RPMI7951 (cell line): ENCODE measurements at regions not wholly inside any gene's neighbourhood (a gene's known extent, or its start where the extent isn't known, plus 50 kb on each side); places are given as distances from the start of the nearest gene placed in this dataset.

Experiments used
- DNase-seq: peaks from one replicate; pipeline ENCODE4 v3.0.0-alpha.2; 2012; ENCODE audit warnings: low read depth

- no peak for DNase-seq
Measured at GRCh38 chrX:10818651-10819050, 198.3 kb upstream of the MID1 start.

GRCh38 chrX:10819973-10820372 is 199.6 kb upstream of the MID1 start:
- no peak for DNase-seq

GRCh38 chrX:10821293-10821692 is 200.9 kb upstream of the MID1 start:
- no peak for DNase-seq

- DNase-seq, result no peak
Measured at GRCh38 chrX:10828036-10828435, 207.7 kb upstream of the MID1 start.

GRCh38 chrX:10828640-10829039 is 208.3 kb upstream of the MID1 start:
- no peak for DNase-seq

GRCh38 chrX:10831716-10832502 is 211.5 kb upstream of the MID1 start:
- DNase-seq, result no peak

GRCh38 chrX:10833299-10834169 is 213.1 kb upstream of the MID1 start:
- no peak for DNase-seq

GRCh38 chrX:10841579-10841978 is 221.2 kb upstream of the MID1 start:
- no peak for DNase-seq

GRCh38 chrX:10842646-10843045 is 222.3 kb upstream of the MID1 start:
- no peak for DNase-seq

GRCh38 chrX:10847333-10847732 is 226.9 kb upstream of the MID1 start:
- DNase-seq, result no peak

- DNase-seq, result no peak
Measured at GRCh38 chrX:10851809-10852208, 231.4 kb upstream of the MID1 start.

- DNase-seq, result no peak
Measured at GRCh38 chrX:10854594-10854993, 234.2 kb upstream of the MID1 start.

GRCh38 chrX:10855845-10856244 is 235.5 kb upstream of the MID1 start:
- DNase-seq, result no peak

- no peak for DNase-seq
Measured at GRCh38 chrX:10856797-10857196, 236.4 kb upstream of the MID1 start.

GRCh38 chrX:10859353-10859752 is 239.0 kb upstream of the MID1 start:
- DNase-seq, result no peak

- no peak for DNase-seq
Measured at GRCh38 chrX:10875995-10876394, 235.1 kb upstream of the HCCS start.

GRCh38 chrX:10882484-10882883 is 228.6 kb upstream of the HCCS start:
- no peak for DNase-seq

- no peak for DNase-seq
Measured at GRCh38 chrX:10884246-10884645, 226.9 kb upstream of the HCCS start.

- DNase-seq, result peak; percentile 20
Measured at GRCh38 chrX:10892621-10893225, 218.4 kb upstream of the HCCS start.

- DNase-seq, result no peak
Measured at GRCh38 chrX:10893366-10893765, 217.8 kb upstream of the HCCS start.

GRCh38 chrX:10893976-10894375 is 217.2 kb upstream of the HCCS start:
- no peak for DNase-seq

GRCh38 chrX:10897768-10898167 is 213.4 kb upstream of the HCCS start:
- no peak for DNase-seq
